C4-2B (cell line): ENCODE measurements at regions not wholly inside any gene's neighbourhood (a gene's known extent, or its start where the extent isn't known, plus 50 kb on each side); places are given as distances from the start of the nearest gene placed in this dataset.

Experiments used
- CTCF ChIP-seq: fragments of 450-650 bp; conservative IDR thresholded peaks from 2 replicates; pipeline ENCODE4 v1.5.1; 2017; ENCODE audit warnings: mild to moderate bottlenecking
- ZFX ChIP-seq: fragments of 450-650 bp; IDR thresholded peaks from 2 replicates; pipeline ENCODE4 v1.6.1; 2017

GRCh38 chr7:93723424-93724124 lies 149.1 kb upstream of the CALCR start:
- no peak for TF ChIP-seq CTCF
- TF ChIP-seq ZFX, result no peak
